Fibroblast of skin of back (primary cell): ENCODE measurements at regions not wholly inside any gene's neighbourhood (a gene's known extent, or its start where the extent isn't known, plus 50 kb on each side); places are given as distances from the start of the nearest gene placed in this dataset.
A peak's percentile ranks its signal among the peaks of the same experiment; 100 is the strongest.
"Not testable (repeated sequence)": the region's sequence is repeated elsewhere in the genome, so short reads cannot be mapped to it uniquely, and the experiment has no call there.

Experiments
- DNase-seq: peaks from one replicate; pipeline ENCODE4 v3.0.0-alpha.2; 2013

DNA sequence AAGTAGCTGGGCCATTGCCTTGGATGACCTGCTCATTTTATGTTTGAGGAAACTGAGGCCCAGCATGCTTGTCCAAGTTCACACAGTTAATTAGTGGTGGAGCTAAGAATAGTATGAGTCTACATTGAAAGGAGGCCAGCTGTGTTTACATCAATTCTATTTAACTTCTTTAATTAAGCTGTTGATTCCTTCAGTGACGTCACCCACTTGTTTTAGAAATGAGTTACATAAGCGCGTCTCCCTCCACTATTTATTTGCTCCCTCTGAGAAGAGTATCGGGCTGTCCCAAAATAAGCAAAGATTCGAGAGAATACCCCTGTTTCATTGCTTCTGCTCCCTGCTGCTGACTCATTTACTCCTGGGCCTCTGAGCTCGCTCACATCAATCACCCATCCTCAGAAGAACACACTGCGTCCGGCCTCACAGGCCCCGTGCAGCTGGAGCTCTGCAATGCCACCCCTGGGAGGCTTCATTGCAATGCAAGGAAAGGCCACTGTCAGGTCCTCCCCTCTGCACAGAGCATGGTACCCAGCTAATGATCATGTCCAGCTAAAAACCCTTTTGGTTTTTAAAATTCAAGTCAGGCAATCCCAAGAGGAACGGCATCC, 74.8 kb upstream of the BMP2 start:
- DNase-seq: no peak

DNA sequence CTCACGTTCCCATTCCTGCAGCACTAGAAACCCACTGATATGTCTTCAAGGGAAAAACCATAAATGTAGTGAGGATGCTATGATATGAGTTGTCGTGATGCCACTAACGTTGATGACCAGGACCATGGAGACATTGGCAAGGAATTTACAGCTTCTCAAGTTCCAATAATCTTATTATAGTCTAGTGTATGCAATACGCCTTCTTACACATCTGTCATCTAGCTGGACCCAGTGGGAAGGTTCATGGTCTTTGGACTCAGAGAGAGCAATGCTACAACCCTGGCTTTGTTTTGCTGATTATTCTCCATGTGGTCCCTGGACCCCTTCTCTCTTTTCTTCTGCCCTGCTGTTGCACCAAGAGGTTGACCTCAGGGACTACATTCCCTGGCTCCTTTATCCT, 76.0 kb upstream of the BMP2 start:
- DNase-seq: no peak

DNA sequence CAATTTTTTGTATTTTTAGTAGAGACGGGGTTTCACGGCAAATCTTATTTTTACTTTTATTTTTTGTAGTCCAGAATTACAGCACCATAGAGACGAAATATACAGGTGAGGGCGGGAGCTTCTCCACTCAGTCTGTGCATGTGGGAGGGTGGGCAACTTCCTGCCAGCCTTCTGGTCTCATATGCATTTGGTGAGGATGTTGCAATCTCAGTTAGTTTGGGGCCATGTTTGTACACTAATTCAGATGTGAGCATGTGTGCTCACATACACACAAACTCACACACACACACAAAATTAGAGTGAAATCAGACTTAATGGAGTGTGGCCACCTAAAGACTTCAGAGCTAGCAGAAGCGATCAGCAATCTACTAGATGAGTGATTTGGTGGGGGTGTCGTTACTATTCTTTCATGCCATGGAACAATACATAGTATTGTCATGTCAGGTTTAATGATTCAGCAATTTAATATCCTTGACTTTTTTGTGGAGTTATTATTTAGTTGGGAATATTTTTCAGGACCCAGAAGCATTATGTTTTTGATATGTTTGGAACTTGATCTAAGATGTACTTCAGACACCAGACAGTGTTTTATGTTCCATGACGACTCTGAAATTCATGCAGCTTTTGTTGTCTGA, 78.0 kb upstream of the BMP2 start:
- no peak for DNase-seq

DNA sequence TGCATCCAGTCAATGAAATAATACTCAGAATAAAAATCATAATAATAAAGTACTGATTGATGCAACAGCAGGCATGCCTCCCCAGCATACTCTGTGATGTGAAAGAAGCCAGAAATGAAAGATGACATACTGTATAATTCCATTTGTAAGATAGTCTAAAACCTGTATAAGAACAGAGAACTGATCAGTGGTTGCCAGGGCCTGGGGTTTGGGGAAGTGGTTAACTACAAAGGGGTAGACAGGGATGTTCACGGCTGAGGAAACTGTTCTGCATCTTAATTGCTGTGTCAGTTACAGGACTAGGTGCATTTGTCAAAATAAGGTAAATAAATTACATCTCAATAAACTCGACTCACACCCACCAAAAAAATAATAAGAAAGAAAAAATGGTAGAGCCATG, 81.3 kb upstream of the BMP2 start:
- DNase-seq: no peak

DNA sequence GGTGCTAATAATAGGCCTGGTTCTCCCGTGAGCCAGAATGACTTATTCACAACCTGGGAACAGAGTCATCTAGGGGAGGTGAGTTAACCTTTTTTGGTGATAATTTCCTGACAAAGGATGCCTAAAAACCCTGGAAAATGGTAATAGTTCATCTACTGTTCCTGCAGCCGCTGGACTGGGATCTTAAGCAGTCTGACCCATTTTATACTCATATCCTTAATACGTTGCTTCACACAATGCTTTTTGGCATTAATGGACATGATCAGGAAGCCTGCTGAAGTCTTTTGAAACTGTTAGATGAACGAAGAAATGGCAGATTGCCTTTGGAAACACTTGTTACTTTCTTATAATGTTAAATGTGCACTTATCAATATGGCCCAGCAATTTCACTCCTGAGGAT, 81.9 kb upstream of the BMP2 start:
- DNase-seq: no peak

DNA sequence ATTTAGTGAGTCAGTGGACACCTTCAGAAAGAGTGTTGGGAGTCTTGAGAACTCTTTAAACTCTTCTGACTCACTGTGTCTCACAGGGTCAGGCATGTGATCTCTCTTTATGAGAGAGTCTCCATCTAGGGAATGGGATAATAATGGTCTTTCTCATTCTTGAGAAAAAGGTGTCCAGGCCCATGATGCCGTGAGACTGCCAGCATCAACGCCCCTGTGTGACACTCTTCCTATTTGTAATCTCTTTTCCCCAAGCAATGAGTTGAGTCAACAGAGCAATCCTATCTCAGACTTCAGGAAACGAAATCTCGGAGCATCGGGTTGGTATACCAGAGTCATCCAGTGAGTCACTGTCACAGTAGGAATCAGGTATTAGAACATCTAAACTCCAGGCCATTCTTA, 82.3 kb upstream of the BMP2 start:
- DNase-seq: peak; percentile 25

DNA sequence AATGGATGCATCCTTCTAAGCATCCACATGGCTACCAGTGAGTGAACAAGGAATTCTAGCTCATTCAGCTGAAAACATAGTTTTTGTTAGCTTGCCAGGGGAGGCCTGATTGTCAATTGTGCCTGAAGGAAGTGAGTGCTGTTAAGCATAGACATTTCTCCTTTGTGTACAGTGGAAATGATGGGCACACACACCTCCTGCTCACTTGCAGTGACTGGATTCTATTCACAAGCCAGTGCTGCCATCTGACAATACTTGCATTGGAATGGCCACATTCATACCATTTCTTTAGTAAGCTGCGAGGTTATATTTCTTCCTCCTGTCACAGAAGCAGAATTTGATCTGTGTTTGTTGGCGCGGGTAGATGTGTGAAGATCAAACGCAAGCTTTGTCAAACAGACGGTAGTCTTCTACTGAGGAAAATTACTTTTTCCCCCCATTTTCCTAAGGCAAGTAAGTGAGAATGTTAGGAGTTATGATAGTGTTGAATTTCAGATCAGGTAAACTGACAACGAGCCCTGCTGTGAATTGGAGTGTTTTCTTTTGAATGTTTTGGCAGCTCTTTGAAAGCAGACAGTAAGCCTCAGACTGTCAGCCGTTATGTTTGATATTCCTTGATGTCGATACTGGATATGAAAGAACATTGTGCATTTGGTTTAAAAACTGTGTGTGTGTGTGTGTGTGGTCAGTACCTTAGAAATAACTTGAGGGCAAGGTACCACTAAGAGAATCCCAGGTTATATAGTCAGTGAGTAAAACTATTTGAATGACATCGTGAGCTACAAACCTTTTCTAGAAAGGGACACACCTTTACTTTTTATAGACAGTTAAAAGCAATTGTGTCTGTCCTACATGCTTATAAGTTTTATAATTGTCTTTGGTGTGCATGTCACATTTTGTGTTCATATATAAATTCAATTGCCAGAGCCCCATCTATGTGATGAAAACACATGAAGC, 84.2 kb upstream of the BMP2 start:
- no peak for DNase-seq

DNA sequence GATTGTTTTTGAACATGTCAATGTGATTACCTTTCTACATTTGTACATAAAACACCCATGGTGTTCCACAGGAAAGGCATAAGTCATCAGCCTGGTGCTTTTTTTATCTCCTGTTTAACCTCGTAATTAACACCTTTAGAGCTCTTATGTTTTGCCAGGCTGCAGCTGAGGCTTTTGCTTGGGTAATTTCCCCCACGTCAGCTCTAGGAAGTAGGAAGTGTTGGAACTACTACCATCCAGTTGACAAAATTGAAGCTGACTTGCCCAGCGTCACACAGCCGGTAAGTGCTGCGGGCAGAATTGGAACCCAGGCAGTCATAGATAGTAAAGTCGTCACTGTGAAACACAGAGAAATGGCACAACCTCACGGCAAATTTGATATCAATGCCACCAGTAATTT, 86.6 kb upstream of the BMP2 start:
- DNase-seq: no peak

DNA sequence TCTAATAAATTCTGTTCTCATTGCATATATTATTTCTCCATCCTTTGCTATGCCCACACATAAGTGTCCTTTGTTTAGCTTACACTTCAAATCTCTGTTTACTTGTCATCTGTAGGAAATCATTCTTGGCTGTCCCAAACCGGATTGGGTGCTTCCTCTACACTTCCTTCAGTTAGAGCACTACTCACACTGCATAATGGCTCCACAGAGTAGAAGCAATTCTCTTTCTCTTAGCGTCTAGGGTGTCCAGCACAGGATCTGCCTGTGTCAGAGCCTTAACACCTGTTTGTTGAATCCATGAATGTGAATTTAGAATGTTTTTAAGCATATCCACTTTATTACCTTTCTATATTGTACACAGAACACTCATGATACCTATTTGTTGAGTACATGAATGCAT, 87.0 kb upstream of the BMP2 start:
- no peak for DNase-seq

DNA sequence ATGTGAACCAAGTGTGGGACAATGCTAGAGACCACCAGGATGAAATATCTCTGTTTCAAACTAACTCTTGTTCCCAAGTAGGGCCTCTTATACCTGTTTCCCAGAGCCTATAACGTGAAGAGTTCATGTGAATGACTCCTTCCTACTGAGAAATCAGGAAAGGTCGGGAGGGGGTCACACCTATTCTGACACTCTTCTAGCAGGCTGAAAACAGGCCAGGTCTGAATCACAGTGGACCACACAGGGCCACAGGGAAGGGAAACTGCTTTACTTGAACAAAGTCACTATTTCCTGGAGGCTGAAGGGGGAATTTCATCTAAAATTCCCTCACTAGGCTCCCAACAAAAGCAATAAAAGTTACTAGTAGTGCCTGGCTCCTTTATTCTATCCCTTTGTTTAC, 88.4 kb upstream of the BMP2 start:
- no peak for DNase-seq

DNA sequence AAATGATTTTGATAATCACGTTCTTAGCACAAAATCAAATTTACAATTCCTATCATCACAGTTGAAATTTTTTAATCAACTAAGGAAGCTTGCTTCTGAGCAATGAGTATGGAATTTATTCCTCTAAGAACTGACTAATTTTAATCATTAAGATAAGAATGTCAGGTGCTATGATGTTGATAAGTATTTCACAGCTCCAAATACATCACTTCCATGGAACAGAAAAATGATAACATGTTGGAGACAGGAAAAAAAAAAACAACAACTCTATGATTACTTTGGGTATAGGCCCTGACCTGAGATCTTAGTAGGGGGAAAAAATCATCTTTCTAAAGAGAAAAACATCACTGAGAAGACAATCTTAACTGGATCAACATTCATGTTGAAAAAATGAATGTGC, 89.4 kb upstream of the BMP2 start:
- no peak for DNase-seq

DNA sequence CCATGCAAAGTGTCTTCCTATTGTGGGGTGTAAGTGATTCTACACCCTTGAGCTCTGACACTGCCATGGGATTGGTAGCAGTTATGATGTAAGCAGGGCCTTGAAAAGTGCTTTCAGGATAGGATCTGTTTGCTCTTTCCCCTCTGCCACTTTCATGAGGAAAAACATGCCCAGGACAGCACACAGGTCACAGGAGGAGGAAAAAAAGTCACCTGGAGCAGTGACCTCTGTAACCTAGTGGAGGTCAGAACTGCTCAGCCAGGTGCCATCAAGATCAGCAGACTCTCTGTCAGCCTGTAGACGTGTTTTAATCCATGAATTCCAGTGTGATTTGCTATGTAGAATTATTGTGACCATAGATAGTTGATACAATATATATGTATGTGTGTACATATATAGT, 92.7 kb upstream of the BMP2 start:
- DNase-seq: no peak

DNA sequence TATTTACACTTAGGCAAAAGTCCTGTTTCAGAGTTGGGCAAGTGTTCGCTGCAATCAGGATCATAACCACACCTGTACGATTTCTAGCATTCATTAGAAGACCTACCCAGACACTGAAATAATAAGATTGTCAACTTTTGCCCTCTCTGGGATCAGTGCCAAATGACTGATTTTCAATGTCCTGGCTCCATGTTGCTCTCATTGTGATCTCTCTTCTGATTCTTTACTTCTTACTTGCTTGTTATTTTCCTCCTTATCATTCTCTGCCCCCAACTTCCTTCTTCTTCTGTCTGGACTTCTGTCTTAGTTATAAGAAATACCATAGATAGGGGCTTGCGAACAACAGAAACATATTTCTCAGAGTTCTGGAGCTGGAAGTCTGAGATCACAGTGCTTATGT, 94.4 kb upstream of the BMP2 start:
- no peak for DNase-seq

DNA sequence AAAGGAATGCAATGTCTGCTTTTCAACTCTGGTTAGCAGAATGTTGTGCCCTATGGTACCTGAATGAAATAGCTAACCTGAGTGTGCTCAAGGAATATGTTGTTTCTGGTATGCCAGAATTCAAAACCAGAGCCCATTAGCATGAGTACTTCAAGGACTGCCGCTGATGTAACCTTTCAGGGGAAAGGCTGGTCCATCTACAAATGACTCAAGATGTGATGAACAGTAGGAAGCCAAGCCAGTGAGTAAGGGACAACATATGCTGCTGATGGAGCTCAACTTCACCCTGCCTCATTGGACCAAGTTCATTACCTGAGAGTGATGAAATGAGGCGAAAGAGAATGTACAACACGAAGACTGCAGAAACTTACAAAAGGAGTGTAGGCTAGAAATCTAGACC, 95.7 kb upstream of the BMP2 start:
- no peak for DNase-seq

DNA sequence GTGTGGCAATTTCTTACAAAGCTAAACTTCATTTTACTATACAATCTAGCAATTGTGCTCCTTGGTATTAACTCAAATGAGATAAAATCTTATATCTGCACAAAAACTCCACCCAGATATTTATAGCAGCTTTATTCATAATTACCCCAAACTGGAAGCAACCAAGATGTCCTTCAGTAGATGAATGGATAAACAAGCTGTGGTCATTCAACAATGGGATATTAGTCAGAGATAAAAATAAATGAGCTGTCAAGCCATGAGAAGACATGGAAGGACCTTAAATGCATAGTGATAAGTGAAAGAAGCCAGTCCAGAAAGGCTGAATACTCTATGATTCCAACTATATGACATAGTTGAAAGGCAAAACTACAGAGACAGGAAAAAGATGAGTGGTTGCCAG, 98.9 kb upstream of the BMP2 start:
- DNase-seq: no peak

DNA sequence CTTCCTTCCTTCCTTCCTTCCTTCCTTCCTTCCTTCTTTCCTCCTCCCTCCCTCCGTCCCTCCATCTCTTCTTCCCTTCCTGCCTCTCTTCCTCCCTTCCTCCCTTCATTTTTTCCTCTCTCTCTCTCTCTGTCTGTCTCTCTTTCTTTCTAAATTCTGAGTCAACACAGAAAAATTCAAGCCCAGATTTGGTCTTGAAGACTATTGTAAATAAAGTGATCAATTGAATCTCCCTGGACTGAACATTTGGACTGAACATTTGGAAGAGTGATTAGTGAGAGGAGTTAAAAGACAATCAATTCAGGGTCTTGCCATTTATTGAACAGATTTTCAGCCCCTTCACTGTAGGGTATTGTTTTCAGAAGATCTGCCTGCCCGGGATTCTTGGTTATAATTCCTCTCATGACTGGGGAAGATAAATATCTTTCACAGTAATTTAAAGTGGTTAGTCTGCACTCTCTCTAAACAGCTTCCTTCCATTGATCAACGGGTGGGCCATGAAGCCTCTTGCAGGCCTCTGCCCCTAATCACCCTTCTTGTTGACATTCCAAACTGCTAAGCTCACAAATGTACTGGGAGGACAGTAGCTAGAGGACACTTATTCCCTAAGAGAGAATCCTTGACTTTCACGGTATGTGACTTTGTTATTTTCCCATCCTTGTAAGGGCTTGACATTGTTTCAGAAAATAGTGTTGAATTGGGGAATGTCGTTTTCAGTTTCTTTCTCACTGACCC, 101.7 kb upstream of the BMP2 start:
- DNase-seq: peak; percentile 74

DNA sequence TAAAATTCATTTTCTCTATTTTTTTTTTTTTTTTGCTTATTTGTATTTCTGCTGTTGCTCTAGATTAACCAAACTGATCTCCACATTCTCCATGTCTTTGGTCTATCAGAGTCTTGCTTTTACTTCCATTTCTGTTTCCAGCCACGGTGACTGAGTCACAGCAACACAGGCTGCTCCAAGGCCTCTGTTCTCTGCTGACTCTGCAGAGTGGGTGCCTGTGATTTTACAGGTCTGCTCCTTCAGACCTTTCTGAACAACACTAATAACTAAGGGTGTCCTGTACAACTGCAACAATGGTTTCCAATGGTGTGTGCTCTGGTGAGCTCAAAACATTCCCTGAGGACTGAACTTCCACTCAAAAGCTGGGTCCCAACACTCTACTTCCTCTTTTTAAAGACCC, 102.3 kb upstream of the BMP2 start:
- DNase-seq: no peak

DNA sequence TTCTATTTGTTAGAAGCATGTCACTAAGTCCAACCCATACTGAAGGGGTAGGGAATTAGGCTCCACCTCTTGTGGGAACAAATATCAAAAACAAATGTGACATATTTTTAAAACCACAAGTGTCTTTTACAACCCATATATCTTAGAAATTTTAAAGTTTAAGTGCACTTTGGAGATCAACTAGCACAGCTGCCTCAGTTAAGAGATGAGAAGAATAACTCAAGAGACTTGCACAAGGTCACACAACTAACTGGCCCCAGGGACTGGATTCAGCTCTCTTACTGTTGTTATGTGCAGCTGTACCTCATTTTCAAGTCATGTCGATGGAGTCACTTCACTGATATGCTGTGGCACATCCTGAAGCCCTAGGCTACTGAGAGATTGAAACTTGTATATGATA, 102.9 kb upstream of the BMP2 start:
- DNase-seq: no peak

DNA sequence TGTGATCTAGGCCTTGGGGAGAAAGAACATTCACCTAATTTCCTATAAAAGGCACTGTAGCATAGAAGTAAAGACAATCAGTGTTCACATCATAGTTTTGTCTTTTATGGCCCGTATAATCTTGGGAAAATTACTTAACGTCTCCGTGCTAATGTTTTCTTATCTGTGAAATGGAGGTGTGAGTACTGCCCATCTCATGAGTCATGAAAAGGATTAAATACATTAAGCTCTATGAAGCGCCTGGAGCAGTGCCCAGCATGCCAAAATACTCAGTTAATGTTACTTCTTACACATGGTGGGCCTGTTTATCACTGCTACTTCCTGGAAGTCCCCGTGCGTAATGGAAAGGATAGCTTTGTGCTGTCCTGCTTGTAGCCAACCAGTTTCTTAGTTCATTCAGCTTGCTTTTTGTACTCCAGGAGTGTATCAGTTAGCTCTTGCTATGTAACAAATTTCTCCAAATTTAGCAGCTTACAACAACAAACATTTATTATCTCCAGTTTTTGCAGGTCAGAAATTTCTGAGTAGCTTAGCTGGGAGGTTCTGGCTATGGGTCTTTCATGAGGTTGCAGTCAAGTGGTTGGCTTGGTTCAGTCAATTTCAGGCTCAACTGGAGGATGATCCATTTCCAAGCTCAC, 103.6 kb upstream of the BMP2 start:
- DNase-seq: no peak

DNA sequence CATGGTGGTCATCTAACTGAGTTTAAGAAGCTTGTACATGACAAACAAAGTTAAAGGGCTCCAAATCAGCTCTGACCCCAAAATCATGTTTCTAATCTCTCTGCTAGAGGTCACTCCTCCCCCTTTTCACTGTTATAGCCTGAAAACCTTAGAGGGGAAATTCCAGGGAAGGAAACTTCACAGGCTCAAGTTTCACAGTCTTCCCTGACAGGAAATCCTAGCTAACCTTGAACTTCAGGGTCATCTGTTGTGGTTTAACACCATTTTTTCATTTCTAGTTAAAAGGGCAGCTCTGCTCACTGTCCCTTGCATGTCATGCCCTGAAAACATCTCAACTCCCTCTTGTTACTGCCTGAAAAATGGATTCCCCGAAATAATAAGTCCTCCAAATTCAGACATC, 104.4 kb upstream of the BMP2 start:
- DNase-seq: no peak

DNA sequence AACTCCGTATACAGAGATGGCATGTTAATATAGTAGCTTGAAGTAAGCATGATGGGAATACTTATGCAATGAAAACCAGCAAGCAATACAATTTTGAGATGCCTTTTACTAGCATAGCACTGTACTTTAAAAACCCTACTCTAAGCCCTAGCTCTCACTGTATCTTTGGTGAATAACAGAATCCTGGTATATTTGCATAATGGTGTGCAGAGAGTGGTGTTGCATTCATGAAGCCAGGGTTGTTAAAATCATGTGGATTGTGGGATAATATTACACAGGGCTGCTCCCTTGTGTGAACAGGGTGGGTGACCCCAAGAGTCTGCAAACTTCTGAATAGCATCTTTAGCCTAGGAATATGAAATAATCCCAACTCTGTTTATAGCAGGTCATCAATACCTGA, 105.2 kb upstream of the BMP2 start:
- DNase-seq: no peak

DNA sequence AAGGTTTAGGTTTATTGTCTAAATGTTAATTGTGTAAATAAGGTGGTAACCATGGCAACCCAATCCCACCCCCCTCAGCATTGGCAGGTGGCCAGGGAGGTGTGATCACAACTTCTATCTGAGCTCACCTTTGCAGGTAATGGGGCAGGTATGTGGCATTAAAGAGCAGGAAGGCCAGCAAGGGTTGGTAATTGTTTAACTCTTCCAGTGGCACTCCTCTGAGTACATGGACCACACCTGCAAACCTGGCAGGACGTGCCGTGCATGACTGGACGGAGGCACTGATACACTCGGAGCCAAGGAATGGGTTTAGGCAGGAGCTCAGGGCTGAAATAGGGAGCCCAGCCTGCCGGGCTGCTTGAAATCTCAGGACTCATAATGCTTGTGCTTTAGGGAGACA, 107.0 kb upstream of the BMP2 start:
- no peak for DNase-seq

DNA sequence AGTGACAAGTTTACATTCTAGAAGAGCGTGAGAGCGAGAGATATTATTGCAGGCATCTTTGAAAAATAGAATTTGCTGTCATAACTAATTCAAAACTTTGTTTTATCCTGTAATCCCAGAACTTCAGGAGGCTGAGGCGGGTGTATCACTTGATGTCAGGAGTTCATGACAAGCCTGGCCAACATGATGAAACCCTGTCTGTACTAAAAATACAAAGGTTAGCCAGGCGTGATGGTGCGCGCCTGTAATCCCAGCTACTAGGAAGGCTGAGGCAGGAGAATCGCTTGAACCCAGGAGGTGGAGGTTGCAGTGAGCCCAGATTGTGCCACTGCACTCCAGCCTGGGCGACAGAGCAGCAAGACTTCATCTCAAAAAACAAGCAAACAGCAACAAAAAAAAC, 108.6 kb upstream of the BMP2 start:
- DNase-seq: not testable (repeated sequence)
